ENCODE measurements at regions not wholly inside any gene's neighbourhood (a gene's known extent, or its start where the extent isn't known, plus 50 kb on each side); places are given as distances from the start of the nearest gene placed in this dataset.

DNA sequence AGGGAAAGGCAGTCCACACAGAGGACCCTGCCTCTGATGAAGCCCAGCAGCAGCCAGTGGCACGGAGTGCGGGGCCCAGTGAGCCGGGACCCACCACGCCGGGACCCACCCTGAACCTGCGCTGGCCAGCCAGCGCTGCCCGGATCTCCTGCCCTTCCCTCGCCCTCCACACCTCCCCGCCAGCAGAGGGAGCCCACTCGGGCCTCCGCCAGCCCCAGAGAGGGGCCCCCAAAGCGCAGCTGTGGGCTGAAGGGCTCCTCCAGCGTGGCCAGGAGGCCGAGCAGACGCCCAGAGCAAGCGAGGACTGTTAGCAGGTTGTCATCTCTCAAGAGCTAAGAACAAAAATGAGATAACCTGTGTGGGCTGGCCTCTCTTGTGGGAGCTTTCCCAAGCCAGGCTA, 81.3 kb upstream of the ATP10A start:
- TF ChIP-seq, protein P1, sequence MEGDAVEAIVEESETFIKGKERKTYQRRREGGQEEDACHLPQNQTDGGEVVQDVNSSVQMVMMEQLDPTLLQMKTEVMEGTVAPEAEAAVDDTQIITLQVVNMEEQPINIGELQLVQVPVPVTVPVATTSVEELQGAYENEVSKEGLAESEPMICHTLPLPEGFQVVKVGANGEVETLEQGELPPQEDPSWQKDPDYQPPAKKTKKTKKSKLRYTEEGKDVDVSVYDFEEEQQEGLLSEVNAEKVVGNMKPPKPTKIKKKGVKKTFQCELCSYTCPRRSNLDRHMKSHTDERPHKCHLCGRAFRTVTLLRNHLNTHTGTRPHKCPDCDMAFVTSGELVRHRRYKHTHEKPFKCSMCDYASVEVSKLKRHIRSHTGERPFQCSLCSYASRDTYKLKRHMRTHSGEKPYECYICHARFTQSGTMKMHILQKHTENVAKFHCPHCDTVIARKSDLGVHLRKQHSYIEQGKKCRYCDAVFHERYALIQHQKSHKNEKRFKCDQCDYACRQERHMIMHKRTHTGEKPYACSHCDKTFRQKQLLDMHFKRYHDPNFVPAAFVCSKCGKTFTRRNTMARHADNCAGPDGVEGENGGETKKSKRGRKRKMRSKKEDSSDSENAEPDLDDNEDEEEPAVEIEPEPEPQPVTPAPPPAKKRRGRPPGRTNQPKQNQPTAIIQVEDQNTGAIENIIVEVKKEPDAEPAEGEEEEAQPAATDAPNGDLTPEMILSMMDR (IDR thresholded peaks at IDR 0.05), result no peak
- TF ChIP-seq POLR2A (IDR thresholded peaks at IDR 0.05), result no peak
